ENCODE measurements at regions not wholly inside any gene's neighbourhood (a gene's known extent, or its start where the extent isn't known, plus 50 kb on each side); places are given as distances from the start of the nearest gene placed in this dataset.

GRCh38 chr13:108528303-108528702 lies 101.1 kb upstream of the MYO16 start:
- no TSS peak for BruUV-seq (replicated peaks)
- DNase-seq (ENCODE audit: low spot score) = no peak
- intact Hi-C loops (cut with micrococcal nuclease; ENCODE audit: unreplicated experiment) (no loop called here), in situ Hi-C loops (cut with HindIII; ENCODE audit: extremely low pct_ligation_motif_present, low pct_unique_long_range_greater_than_20kb) (no loop called here)
- H3K4me3 ChIP-seq (replicated peaks in 1 of 3; ENCODE audit: insufficient read depth in 1 of 3, low read depth in 2 of 3, low read length in 3 of 3) = no peak overlapping the region
- peaks cover 20% of the 10 kb centered on the region for H3K9me3 ChIP-seq (ENCODE audit: low read length)
- no peaks in the 10 kb centered on the region for H3K79me2 ChIP-seq (ENCODE audit: insufficient read depth, low read length)
- ATAC-seq = no peak
- H4K20me1 ChIP-seq (ENCODE audit: insufficient read depth, low read length) = no peaks in the 10 kb centered on the region
- no peak for FAIRE-seq
- TF ChIP-seq CENPX (CRISPR knock-in tag; IDR thresholded peaks at IDR 0.05) (no peak), HNRNPK (IDR thresholded peaks at IDR 0.05; ENCODE audit: low read depth, low read length, poor library complexity, severe bottlenecking) (peak; percentile 96), PCBP1 (IDR thresholded peaks at IDR 0.05; ENCODE audit: borderline replicate concordance, low read depth, low read length) (peak; percentile 84; the same call in 1 of the 2 replicates)
- H2AFZ ChIP-seq (ENCODE audit: low read length) = no peak overlapping the region
- H3K4me1 ChIP-seq (ENCODE audit: insufficient read depth, low read length) = no peaks in the 10 kb centered on the region
- no peak overlapping the region for H3K9ac ChIP-seq (ENCODE audit: insufficient read depth, low read depth, low read length)
- ChIA-PET CTCF (ENCODE audit: low intra/inter-chr PET ratio, low total read pairs) (no interaction called here), POLR2A (no interaction called here)
- H3K4me2 ChIP-seq (ENCODE audit: low read depth, low read length) = no peak overlapping the region
- H3K36me3 ChIP-seq (replicated peaks in 1 of 2; ENCODE audit: control insufficient read depth in 1 of 2, insufficient read depth in 2 of 2, low read length in 2 of 2) = no peaks in the 10 kb centered on the region
- H3K27ac ChIP-seq (ENCODE audit: extremely low read length, insufficient read depth, low read length) = no peak overlapping the region
- H3K27me3 ChIP-seq (ENCODE audit: control insufficient read depth in 1 of 2, insufficient read depth in 2 of 2, low read length in 2 of 2) = no peaks in the 10 kb centered on the region
- 1% methylated on average over 2 of the region's 2 CpGs for whole genome bisulfite sequencing (ENCODE audit: low lambda C conversion rate)

GRCh38 chr13:108533842-108534241 lies 95.6 kb upstream of the MYO16 start:
- H4K20me1 ChIP-seq (ENCODE audit: insufficient read depth, low read length) = no peaks in the 10 kb centered on the region
- BruUV-seq (replicated peaks) = no TSS peak
- H3K4me3 ChIP-seq (replicated peaks in 1 of 3; ENCODE audit: insufficient read depth in 1 of 3, low read depth in 2 of 3, low read length in 3 of 3) = no peak overlapping the region
- DNase-seq (ENCODE audit: low spot score) = no peak
- no peak overlapping the region for H3K9ac ChIP-seq (ENCODE audit: insufficient read depth, low read depth, low read length)
- H3K79me2 ChIP-seq (ENCODE audit: insufficient read depth, low read length) = no peaks in the 10 kb centered on the region
- WGBS (ENCODE audit: low lambda C conversion rate) = 31% methylated on average over 2 of the region's 2 CpGs
- ChIA-PET POLR2A (no interaction called here), CTCF (ENCODE audit: low intra/inter-chr PET ratio, low total read pairs) (no interaction called here)
- H3K36me3 ChIP-seq (replicated peaks in 1 of 2; ENCODE audit: control insufficient read depth in 1 of 2, insufficient read depth in 2 of 2, low read length in 2 of 2) = no peaks in the 10 kb centered on the region
- H3K27ac ChIP-seq (ENCODE audit: extremely low read length, insufficient read depth, low read length) = no peak overlapping the region
- no peaks in the 10 kb centered on the region for H3K27me3 ChIP-seq (ENCODE audit: control insufficient read depth in 1 of 2, insufficient read depth in 2 of 2, low read length in 2 of 2)
- H3K4me2 ChIP-seq (ENCODE audit: low read depth, low read length) = no peak overlapping the region
- no peak for FAIRE-seq
- no peak overlapping the region for H2AFZ ChIP-seq (ENCODE audit: low read length)
- peaks cover 60% of the 10 kb centered on the region for H3K9me3 ChIP-seq (ENCODE audit: low read length)
- H3K4me1 ChIP-seq (ENCODE audit: insufficient read depth, low read length) = no peaks in the 10 kb centered on the region
- ATAC-seq = no peak
- no peak for TF ChIP-seq ZNF691 (CRISPR knock-in tag; IDR thresholded peaks at IDR 0.05; ENCODE audit: borderline replicate concordance, low read depth)
- TF ChIP-seq MZF1 (CRISPR knock-in tag; IDR thresholded peaks at IDR 0.05; ENCODE audit: borderline replicate concordance) = no peak
- TF ChIP-seq CEBPB (IDR thresholded peaks at IDR 0.05; ENCODE audit: borderline replicate concordance, low read depth, low read length) = peak; percentile 65
- TF ChIP-seq PTBP1 (IDR thresholded peaks at IDR 0.05; ENCODE audit: low read depth, low read length, poor library complexity, severe bottlenecking) = no peak
- intact Hi-C loops (cut with micrococcal nuclease; ENCODE audit: unreplicated experiment) = no loop called here
- in situ Hi-C loops (cut with HindIII; ENCODE audit: extremely low pct_ligation_motif_present, low pct_unique_long_range_greater_than_20kb) = no loop called here
